Transverse colon (tissue), 4 donors: ENCODE measurements at regions not wholly inside any gene's neighbourhood (a gene's known extent, or its start where the extent isn't known, plus 50 kb on each side); places are given as distances from the start of the nearest gene placed in this dataset.

Experiments used
- DNase-seq: peaks from one replicate; pipeline ENCODE4 v3.0.0-alpha.2; 2019
- H3K27ac ChIP-seq, 4 donors: fragments of 200-600 bp; sonication (generic); 2 replicates each; pipeline ENCODE4 v1.5.1; 2016 to 2018; ENCODE audit warnings: inconsistent platforms in 4 of 4
- H3K27me3 ChIP-seq: fragments of 200-600 bp; sonication (generic); 2 replicates; pipeline ENCODE4 v1.5.1; 2017; ENCODE audit warnings: inconsistent platforms
- H3K36me3 ChIP-seq, 4 donors: fragments of 200-600 bp; sonication (generic); 2 replicates each; pipeline ENCODE4 v1.5.1; 2017 to 2019; ENCODE audit warnings: inconsistent platforms in 4 of 4
- H3K4me1 ChIP-seq, 4 donors: fragments of 200-600 bp; sonication (generic); 2 replicates each; pipeline ENCODE4 v1.5.1; 2017 to 2020; ENCODE audit warnings: inconsistent platforms in 4 of 4
- H3K4me3 ChIP-seq, 4 donors: fragments of 200-600 bp; sonication (generic); 1 replicate in 1 of 4; 2 replicates in 3 of 4; pipeline versions ENCODE4 v1.5.1 to v1.6.1; 2017 to 2019; ENCODE audit warnings: inconsistent platforms in 4 of 4
- H3K9me3 ChIP-seq, 2 donors: fragments of 200-600 bp; sonication (generic); 2 replicates each; pipeline ENCODE4 v1.5.1; 2017 to 2019; ENCODE audit warnings: inconsistent platforms in 2 of 2
- CTCF ChIP-seq, 5 experiments: fragments of 200-600 bp in 3 of 5; fragments of 450-650 bp in 2 of 5; sonication (generic) in 3 of 5; IDR thresholded peaks; 1 replicate in 2 of 5; 2 replicates in 3 of 5; pipeline ENCODE4 v1.5.1; 2016 to 2017; ENCODE audit warnings: antibody characterized with exemption in 5 of 5, inconsistent platforms in 3 of 5, mild to moderate bottlenecking in 2 of 5, moderate library complexity in 1 of 5
- EP300 ChIP-seq: sonication (generic); formaldehyde crosslinking; IDR thresholded peaks from one replicate; pipeline ENCODE4 v1.6.1; 2017; ENCODE audit warnings: antibody characterized with exemption, low read depth
- POLR2A ChIP-seq: fragments of 450-650 bp; IDR thresholded peaks from one replicate; pipeline ENCODE4 v1.6.1; 2016; ENCODE audit warnings: antibody characterized with exemption, mild to moderate bottlenecking, moderate library complexity
- POLR2AphosphoS5 ChIP-seq, 3 donors: sonication (generic); formaldehyde crosslinking; IDR thresholded peaks; one replicate each; pipeline ENCODE4 v1.6.1; 2016; ENCODE audit warnings: antibody characterized with exemption in 3 of 3
- WGBS, 2 donors: methylation state at CpG; one replicate each; pipeline ENCODE4 v1.1.5; 2018; ENCODE audit warnings: low coverage in 1 of 2; 5-methylcytosine and 5-hydroxymethylcytosine counted together
- in situ Hi-C, 4 donors: fragments of 200-750 bp; cut with MboI; loops; one replicate each; pipeline versions ENCODE4 v1.15.0 to v1.15.1; 2017; ENCODE audit warnings: low sequenced_read_pairs in 3 of 4, low pct_ligation_motif_present in 1 of 4, low pct_unique_long_range_greater_than_20kb in 1 of 4
- intact Hi-C: fragments of 100-400 bp; cut with DNase I; formaldehyde crosslinking; loops from one replicate; pipeline ENCODE4 v1.15.1; 2023; ENCODE audit warnings: low total_unique reads

- Histone ChIP-seq H3K36me3 (no peaks in the 10 kb centered on the region), H3K27me3 (no peaks in the 10 kb centered on the region), H3K4me3 (no peak overlapping the region), H3K9me3 (no peaks in the 10 kb centered on the region), H3K4me1 (no peaks in the 10 kb centered on the region), H3K27ac (no peak overlapping the region)
- intact Hi-C loops = no loop called here
- TF ChIP-seq EP300 (no peak), CTCF (IDR thresholded peaks at IDR 0.05) (peak; percentile 69 to 84 (median 75)), POLR2A (no peak)
- 59 to 67% methylated on average over 3 to 12 of the region's 12 CpGs for WGBS, 2 donors
- peak; percentile 60 for DNase-seq
- in situ Hi-C loops = loop anchor here in 3 of 4 donors (25.0 kb wide), 2 partner anchors 658 to 908 kb away; partner anchors contain the start of gene FUT8 (in 2 of the 3)
Measured at GRCh38 chr14:66070542-66071319, 415.4 kb upstream of the CCDC196 start.

GRCh38 chr14:66072190-66073084 lies 413.7 kb upstream of the CCDC196 start:
- in situ Hi-C loops = loop anchor here in 3 of 4 donors (25.0 kb wide), 2 partner anchors 660 to 910 kb away; partner anchors contain the start of gene FUT8 (in 2 of the 3)
- intact Hi-C loops = no loop called here
- TF ChIP-seq CTCF (IDR thresholded peaks at IDR 0.05) (no peak), POLR2A (no peak), EP300 (no peak), POLR2AphosphoS5 (IDR thresholded peaks at IDR 0.05) (no peak)
- Histone ChIP-seq H3K27ac (no peak overlapping the region), H3K27me3 (no peaks in the 10 kb centered on the region), H3K9me3 (no peaks in the 10 kb centered on the region), H3K36me3 (no peaks in the 10 kb centered on the region), H3K4me1 (no peaks in the 10 kb centered on the region), H3K4me3 (no peak overlapping the region)
- 89 to 91% methylated on average over 5 of the region's 5 CpGs for WGBS, 2 donors
- DNase-seq = no peak

GRCh38 chr14:66074537-66074936 lies 411.6 kb upstream of the CCDC196 start:
- intact Hi-C loops = no loop called here

More at GRCh38 chr14:66074537-66074936, 411.6 kb upstream of the CCDC196 start:
- H3K4me1 ChIP-seq = no peaks in the 10 kb centered on the region
- TF ChIP-seq POLR2AphosphoS5 (IDR thresholded peaks at IDR 0.05) (no peak), POLR2A (no peak), EP300 (no peak), CTCF (IDR thresholded peaks at IDR 0.05) (no peak)
- no peaks in the 10 kb centered on the region for H3K27me3 ChIP-seq
- in situ Hi-C loops = loop anchor here in 3 of 4 donors (25.0 kb wide), 2 partner anchors 662 to 912 kb away; partner anchors contain the start of gene FUT8 (in 2 of the 3)
- H3K4me3 ChIP-seq = no peak overlapping the region
- no peak for DNase-seq
- no peak overlapping the region for H3K27ac ChIP-seq
- 85% methylated on average over 4 of the region's 4 CpGs; no CpG with 5 or more reads in 1 of the 2 donors for WGBS, 2 donors
- no peaks in the 10 kb centered on the region for H3K36me3 ChIP-seq
- no peaks in the 10 kb centered on the region for H3K9me3 ChIP-seq
